HEK293 (cell line): ENCODE measurements at regions not wholly inside any gene's neighbourhood (a gene's known extent, or its start where the extent isn't known, plus 50 kb on each side); places are given as distances from the start of the nearest gene placed in this dataset.

ENCODE experiments used
- CTCF ChIA-PET: fragments of 350-600 bp; formaldehyde crosslinking; extraction: SDS; loops from one replicate; lab custom pipeline; 2021; ENCODE audit warnings: antibody characterized with exemption; lab: Yijun Ruan, JAX
- POLR2A ChIA-PET: fragments of 300-600 bp; formaldehyde crosslinking; extraction: SDS; loops from one replicate; lab custom pipeline; 2020; ENCODE audit warnings: antibody characterized with exemption, inconsistent platforms; lab: Yijun Ruan, JAX
- H3K27ac ChIP-seq: fragments of 200-500 bp; sonication (Bioruptor generic); 2 replicates; pipeline ENCODE4 v1.5.1; 2014; ENCODE audit warnings: low read depth, low read length, control low read depth, inconsistent platforms; ENCODE audit errors: extremely low read depth
- H3K36me3 ChIP-seq, 2 experiments: fragments of 200-500 bp in 1 of 2; sonication (Bioruptor generic) in 1 of 2; 1 replicate in 1 of 2; 2 replicates in 1 of 2; pipeline ENCODE4 v1.5.1; 2014 to 2017; ENCODE audit warnings: inconsistent platforms in 2 of 2, low read length in 2 of 2; ENCODE audit not compliant: control insufficient read depth in 2 of 2, insufficient read depth in 1 of 2
- H3K4me1 ChIP-seq: fragments of 200-500 bp; sonication (Bioruptor generic); 2 replicates; pipeline ENCODE4 v1.5.1; 2014; ENCODE audit warnings: mild to moderate bottlenecking, low read length, inconsistent platforms; ENCODE audit not compliant: control insufficient read depth, insufficient read depth
- H3K4me3 ChIP-seq: 2 replicates; pipeline ENCODE4 v1.5.1; 2011; ENCODE audit warnings: low read depth, mild to moderate bottlenecking, control low read depth, low read length, moderate library complexity
- H3K9me3 ChIP-seq: fragments of 200-500 bp; sonication (Bioruptor generic); 2 replicates; pipeline ENCODE4 v1.5.1; 2014; ENCODE audit warnings: low read depth, low read length, inconsistent platforms; ENCODE audit not compliant: control insufficient read depth, insufficient read depth
- ATF2 ChIP-seq: fragments of 450-650 bp; formaldehyde crosslinking; IDR thresholded peaks from 2 replicates; pipeline ENCODE4 v1.5.1; 2016; ENCODE audit warnings: missing biosample characterization, missing genetic modification characterization, low read depth
- CTCF ChIP-seq: fragments of 450-650 bp; formaldehyde crosslinking; IDR thresholded peaks from 2 replicates; pipeline ENCODE4 v1.5.1; 2016; ENCODE audit warnings: missing biosample characterization, missing genetic modification characterization
- IKZF3 ChIP-seq: fragments of 450-650 bp; IDR thresholded peaks from 2 replicates; pipeline ENCODE4 v1.5.0; 2018; ENCODE audit warnings: missing biosample characterization, mild to moderate bottlenecking, missing genetic modification characterization, moderate library complexity
- PRDM2 ChIP-seq: fragments of 450-650 bp; formaldehyde crosslinking; IDR thresholded peaks from 2 replicates; pipeline ENCODE4 v1.5.1; 2016; ENCODE audit warnings: missing biosample characterization, missing genetic modification characterization, borderline replicate concordance
- RBAK ChIP-seq: fragments of 450-650 bp; formaldehyde crosslinking; IDR thresholded peaks from 2 replicates; pipeline ENCODE4 v1.5.1; 2016; ENCODE audit warnings: missing biosample characterization, missing genetic modification characterization
- SALL2 ChIP-seq: fragments of 450-650 bp; formaldehyde crosslinking; IDR thresholded peaks from 2 replicates; pipeline ENCODE4 v1.5.0; 2017; ENCODE audit warnings: missing biosample characterization, mild to moderate bottlenecking, missing genetic modification characterization, borderline replicate concordance
- ZBTB21 ChIP-seq: fragments of 450-650 bp; formaldehyde crosslinking; IDR thresholded peaks from 2 replicates; pipeline ENCODE4 v1.5.1; 2017; ENCODE audit warnings: missing biosample characterization, missing genetic modification characterization
- ZIC2 ChIP-seq: fragments of 450-650 bp; formaldehyde crosslinking; IDR thresholded peaks from 2 replicates; pipeline ENCODE4 v1.5.1; 2016; ENCODE audit warnings: missing biosample characterization, missing genetic modification characterization
- ZNF202 ChIP-seq: fragments of 450-650 bp; formaldehyde crosslinking; IDR thresholded peaks from 2 replicates; pipeline ENCODE4 v1.5.1; 2016; ENCODE audit warnings: missing biosample characterization, missing genetic modification characterization, borderline replicate concordance
- ZNF221 ChIP-seq: fragments of 450-650 bp; formaldehyde crosslinking; IDR thresholded peaks from 2 replicates; pipeline ENCODE4 v1.5.1; 2017; ENCODE audit warnings: missing biosample characterization, missing genetic modification characterization, borderline replicate concordance
- ZNF274 ChIP-seq, 2 experiments: fragments of 200-500 bp in 1 of 2; fragments of 450-650 bp in 1 of 2; sonication (Bioruptor generic) in 1 of 2; formaldehyde crosslinking in 1 of 2; IDR thresholded peaks; 2 replicates each; pipeline versions ENCODE4 v1.5.1 to v1.6.1; 2014 to 2016; ENCODE audit warnings: borderline replicate concordance in 1 of 2, inconsistent platforms in 1 of 2, low read length in 1 of 2, missing biosample characterization in 1 of 2, missing genetic modification characterization in 1 of 2
- ZNF324 ChIP-seq: fragments of 450-650 bp; formaldehyde crosslinking; IDR thresholded peaks from 2 replicates; pipeline ENCODE4 v1.5.1; 2016; ENCODE audit warnings: missing biosample characterization, missing genetic modification characterization
- ZNF335 ChIP-seq: fragments of 450-650 bp; formaldehyde crosslinking; conservative IDR thresholded peaks from 2 replicates; pipeline ENCODE4 v1.5.1; 2016; ENCODE audit warnings: missing biosample characterization, missing genetic modification characterization
- ZNF366 ChIP-seq: fragments of 450-650 bp; formaldehyde crosslinking; conservative IDR thresholded peaks from 2 replicates; pipeline ENCODE4 v1.5.1; 2016; ENCODE audit warnings: missing biosample characterization, missing genetic modification characterization
- ZNF37A ChIP-seq: fragments of 450-650 bp; IDR thresholded peaks from 2 replicates; pipeline ENCODE4 v1.5.1; 2018; ENCODE audit warnings: missing biosample characterization, missing genetic modification characterization
- ZNF426 ChIP-seq: fragments of 450-650 bp; formaldehyde crosslinking; IDR thresholded peaks from 2 replicates; pipeline ENCODE4 v1.5.1; 2017; ENCODE audit warnings: missing biosample characterization, missing genetic modification characterization, mild to moderate bottlenecking, inconsistent platforms, moderate library complexity
- ZNF433 ChIP-seq: fragments of 450-650 bp; formaldehyde crosslinking; IDR thresholded peaks from 2 replicates; pipeline ENCODE4 v1.5.1; 2016; ENCODE audit warnings: missing biosample characterization, missing genetic modification characterization, low read depth
- ZNF549 ChIP-seq: fragments of 450-650 bp; IDR thresholded peaks from 2 replicates; pipeline ENCODE4 v1.5.1; 2018; ENCODE audit warnings: missing biosample characterization, missing genetic modification characterization, mild to moderate bottlenecking, inconsistent platforms, moderate library complexity
- ZNF596 ChIP-seq: fragments of 450-650 bp; IDR thresholded peaks from 2 replicates; pipeline ENCODE4 v1.5.0; 2018; ENCODE audit warnings: missing biosample characterization, mild to moderate bottlenecking, missing genetic modification characterization, moderate library complexity
- ZNF747 ChIP-seq: fragments of 450-650 bp; formaldehyde crosslinking; IDR thresholded peaks from 2 replicates; pipeline ENCODE4 v1.5.1; 2016; ENCODE audit warnings: missing biosample characterization, missing genetic modification characterization
- ZNF768 ChIP-seq: fragments of 450-650 bp; formaldehyde crosslinking; IDR thresholded peaks from 2 replicates; pipeline ENCODE4 v1.5.1; 2018; ENCODE audit warnings: missing biosample characterization, mild to moderate bottlenecking, missing genetic modification characterization
- ZNF843 ChIP-seq: fragments of 450-650 bp; formaldehyde crosslinking; IDR thresholded peaks from 2 replicates; pipeline ENCODE4 v1.5.1; 2016; ENCODE audit warnings: missing biosample characterization, missing genetic modification characterization
- ZSCAN4 ChIP-seq: fragments of 450-650 bp; formaldehyde crosslinking; IDR thresholded peaks from 2 replicates; pipeline ENCODE4 v1.5.1; 2017; ENCODE audit warnings: missing biosample characterization, missing genetic modification characterization

- Histone ChIP-seq H3K4me3 (no peak overlapping the region), H3K4me1 (peaks cover 13% of the 10 kb centered on the region)
- TF ChIP-seq ZNF768 (tag by site-specific recombination) (no peak), CTCF (peak; percentile 46; the same call in 1 of the 2 replicates), ZNF274 (IDR thresholded peaks at IDR 0.05; ENCODE audit: low read length) (no peak), ZNF274 (tag by site-specific recombination; IDR thresholded peaks at IDR 0.05; ENCODE audit: borderline replicate concordance) (no peak)
- TF ChIP-seq, all 188 proteins: peak for 1
- H3K36me3 ChIP-seq: no peaks in the 10 kb centered on the region
- no peaks in the 10 kb centered on the region for H3K9me3 ChIP-seq
- ChIA-PET CTCF (interaction anchor here (0.6 to 0.7 kb wide), 2 partner anchors 10 to 458 kb away, joined by 3 read pairs; no protein-coding TSS in a partner anchor), POLR2A (no interaction called here)
- H3K27ac ChIP-seq: no peak overlapping the region
Measured at GRCh38 chr7:25314094-25314730, 85.9 kb upstream of the NPVF start.

GRCh38 chr7:25314731-25315267 lies 86.5 kb upstream of the NPVF start:
- Histone ChIP-seq H3K4me1 (peaks cover 13% of the 10 kb centered on the region), H3K9me3 (no peaks in the 10 kb centered on the region), H3K36me3 (no peaks in the 10 kb centered on the region), H3K27ac (no peak overlapping the region), H3K4me3 (no peak overlapping the region)
- ChIA-PET POLR2A (no interaction called here), CTCF (interaction anchor here (0.7 kb wide), 1 partner anchor 11 kb away, joined by 3 read pairs; no protein-coding TSS in a partner anchor)
- TF ChIP-seq ZNF37A (tag by site-specific recombination): no peak
- TF ChIP-seq SALL2 (tag by site-specific recombination): no peak
- TF ChIP-seq ZNF324 (tag by site-specific recombination): no peak
- TF ChIP-seq ZNF747 (tag by site-specific recombination): no peak
- TF ChIP-seq ZNF843: peak; percentile 75
- TF ChIP-seq ZNF202 (tag by site-specific recombination): no peak
- no peak for TF ChIP-seq RBAK (tag by site-specific recombination)
- TF ChIP-seq ZSCAN4 (tag by site-specific recombination): 0 out of 2 replicates have a peak, but pooled peaks have one; percentile 12
- no peak for TF ChIP-seq ZNF426 (tag by site-specific recombination)
- no peak for TF ChIP-seq ZNF596 (tag by site-specific recombination)
- TF ChIP-seq ZIC2: peak; percentile 9; the same call in 1 of the 2 replicates
- 0 out of 2 replicates have a peak, but pooled peaks have one; percentile 13 for TF ChIP-seq IKZF3 (tag by site-specific recombination)
- no peak for TF ChIP-seq ZNF433 (tag by site-specific recombination)
- TF ChIP-seq ATF2 (tag by site-specific recombination): peak; percentile 76; the same call in 1 of the 2 replicates
- no peak for TF ChIP-seq ZNF549 (tag by site-specific recombination)
- no peak for TF ChIP-seq ZNF221 (tag by site-specific recombination)
- no peak for TF ChIP-seq PRDM2 (tag by site-specific recombination)
- 0 out of 2 replicates have a peak, but pooled peaks have one; percentile 23 for TF ChIP-seq ZNF366 (tag by site-specific recombination)
- TF ChIP-seq ZBTB21 (tag by site-specific recombination): peak; percentile 36; the same call in 1 of the 2 replicates
- TF ChIP-seq ZNF335 (tag by site-specific recombination): peak; percentile 58
